SH-SY5Y (cell line): ENCODE measurements at regions not wholly inside any gene's neighbourhood (a gene's known extent, or its start where the extent isn't known, plus 50 kb on each side); places are given as distances from the start of the nearest gene placed in this dataset.

Source experiments
- GATA2 ChIP-seq: IDR thresholded peaks from 2 replicates; pipeline ENCODE4 v1.6.1; 2011; ENCODE audit warnings: mild to moderate bottlenecking, low read depth, low read length
- GATA3 ChIP-seq: IDR thresholded peaks from 2 replicates; pipeline ENCODE4 v1.6.1; 2011; ENCODE audit warnings: low read depth, mild to moderate bottlenecking, low read length, moderate library complexity

- TF ChIP-seq GATA3 = no peak
- TF ChIP-seq GATA2 = no peak
Measured at GRCh38 chr5:96064877-96065276, 103.2 kb upstream of the ELL2 start.
